HCT116 (cell line): ENCODE measurements at regions not wholly inside any gene's neighbourhood (a gene's known extent, or its start where the extent isn't known, plus 50 kb on each side); places are given as distances from the start of the nearest gene placed in this dataset.

ENCODE experiments used
- ATAC-seq: fragments of 200-7000 bp; cut with Tn5 transposase; 2 replicates; pipeline ENCODE4 v1.9.1; 2020; ENCODE audit warnings: mild to moderate bottlenecking, moderate library complexity
- BruUV-seq: library from RNA; stranded (reverse); fragments of 400-500 nt; replicated peaks from 2 replicates; lab custom pipeline; 2021; lab: Mats Ljungman, UMichigan
- CTCF ChIA-PET: fragments of 300-600 bp; sonication (Branson Sonifier 250); formaldehyde crosslinking; loops from one replicate; lab custom pipeline; 2021; ENCODE audit warnings: antibody characterized with exemption; lab: Charles Lee
- POLR2A ChIA-PET: fragments of 300-600, 350-600 bp; sonication (Branson Sonifier 250); formaldehyde crosslinking; loops from one replicate; lab custom pipeline; 2021; ENCODE audit warnings: antibody characterized with exemption; lab: Charles Lee
- RAD21 ChIA-PET, 2 experiments: fragments of 300-600 bp; sonication (Branson Sonifier 250); formaldehyde crosslinking; loops; one replicate each; lab custom pipeline; 2023; ENCODE audit warnings: low total read pairs in 2 of 2; ENCODE audit not compliant: uncharacterized antibody in 2 of 2, unreplicated experiment in 2 of 2, low non-redundant PET in 1 of 2; lab: Charles Lee
- DNase-seq: peaks from one replicate; pipeline ENCODE4 v3.0.0-alpha.2; 2010; ENCODE audit warnings: low read depth, low spot score
- H2AFZ ChIP-seq: fragments of 200-600 bp; shearing (Covaris generic), sonication (generic); 2 replicates; pipeline ENCODE4 v1.6.1; 2017; ENCODE audit warnings: low read depth, mixed run types, mixed read lengths, antibody characterized with exemption, low read length; ENCODE audit not compliant: poor library complexity, severe bottlenecking
- H3K27ac ChIP-seq: 2 replicates; pipeline ENCODE4 v1.5.1; 2012; ENCODE audit warnings: low read depth, low read length
- H3K27me3 ChIP-seq: fragments of 200-600 bp; sonication (generic); 2 replicates; pipeline ENCODE4 v1.6.1; 2016; ENCODE audit warnings: mixed run types, low read length, mixed read lengths; ENCODE audit not compliant: insufficient read depth
- H3K36me3 ChIP-seq, 2 experiments: fragments of 200-500 bp in 1 of 2; fragments of 200-600 bp in 1 of 2; sonication (Bioruptor generic) in 1 of 2; sonication (generic) in 1 of 2; 2 replicates each; pipeline versions ENCODE4 v1.5.1 to v1.6.1; 2014 to 2016; ENCODE audit warnings: low read length in 2 of 2, inconsistent platforms in 1 of 2, mixed read lengths in 1 of 2, mixed run types in 1 of 2; ENCODE audit not compliant: insufficient read depth in 2 of 2, control insufficient read depth in 1 of 2
- H3K4me1 ChIP-seq, 2 experiments: fragments of 200-600 bp in 1 of 2; sonication (generic) in 1 of 2; 2 replicates each; pipeline versions ENCODE4 v1.5.1 to v1.6.1; 2012 to 2017; ENCODE audit warnings: low read length in 2 of 2, inconsistent platforms in 1 of 2, mild to moderate bottlenecking in 1 of 2, mixed read lengths in 1 of 2, mixed run types in 1 of 2, moderate library complexity in 1 of 2; ENCODE audit not compliant: insufficient read depth in 2 of 2, control insufficient read depth in 1 of 2
- H3K4me2 ChIP-seq: fragments of 200-600 bp; sonication (generic); 2 replicates; pipeline ENCODE4 v1.6.1; 2017; ENCODE audit warnings: mixed run types, low read length, mixed read lengths
- H3K4me3 ChIP-seq, 2 experiments: fragments of 200-600 bp in 1 of 2; sonication (generic) in 1 of 2; replicated peaks in 1 of 2; 2 replicates each; pipeline ENCODE4 v1.5.1; 2011 to 2016; ENCODE audit warnings: low read length in 2 of 2, control low read depth in 1 of 2, low read depth in 1 of 2, mild to moderate bottlenecking in 1 of 2, mixed read lengths in 1 of 2, mixed run types in 1 of 2
- H3K79me2 ChIP-seq: fragments of 200-600 bp; sonication (generic); 2 replicates; pipeline ENCODE4 v1.6.1; 2017; ENCODE audit warnings: mild to moderate bottlenecking, mixed run types, low read length, moderate library complexity, mixed read lengths; ENCODE audit not compliant: insufficient read depth
- H3K9ac ChIP-seq: fragments of 200-600 bp; sonication (generic); 2 replicates; pipeline ENCODE4 v1.6.1; 2016; ENCODE audit warnings: low read length, mixed read lengths
- H3K9me2 ChIP-seq: fragments of 200-600 bp; sonication (generic), shearing (Covaris generic); 2 replicates; pipeline ENCODE4 v1.6.1; 2017; ENCODE audit warnings: mixed run types, mild to moderate bottlenecking, moderate library complexity; ENCODE audit not compliant: insufficient read depth
- H3K9me3 ChIP-seq, 2 experiments: fragments of 200-500 bp in 1 of 2; fragments of 200-600 bp in 1 of 2; sonication (Bioruptor generic) in 1 of 2; sonication (generic) in 1 of 2; 2 replicates each; pipeline ENCODE4 v1.6.1; 2014 to 2017; ENCODE audit warnings: low read length in 2 of 2, mixed read lengths in 2 of 2, inconsistent platforms in 1 of 2, low read depth in 1 of 2, mild to moderate bottlenecking in 1 of 2, mixed run types in 1 of 2, moderate library complexity in 1 of 2; ENCODE audit not compliant: control insufficient read depth in 1 of 2, insufficient read depth in 1 of 2
- H4K20me1 ChIP-seq: fragments of 200-600 bp; sonication (generic), shearing (Covaris generic); 2 replicates; pipeline ENCODE4 v1.6.1; 2017; ENCODE audit warnings: mixed run types, mild to moderate bottlenecking, moderate library complexity; ENCODE audit not compliant: insufficient read depth
- ATF3 ChIP-seq: IDR thresholded peaks from 2 replicates; pipeline ENCODE4 v1.6.1; 2012
- EGR1 ChIP-seq: IDR thresholded peaks from 2 replicates; pipeline ENCODE4 v1.6.1; 2012; ENCODE audit warnings: low read depth
- ELF1 ChIP-seq: IDR thresholded peaks from 2 replicates; pipeline ENCODE4 v1.6.1; 2012; ENCODE audit warnings: low read depth, borderline replicate concordance
- EZH2 ChIP-seq: fragments of 200-600 bp; sonication (generic); IDR thresholded peaks from 2 replicates; pipeline ENCODE4 v1.6.1; 2017; ENCODE audit warnings: antibody characterized with exemption, mixed run types
- EZH2phosphoT487 ChIP-seq: fragments of 200-600 bp; IDR thresholded peaks from 2 replicates; pipeline ENCODE4 v1.6.1; 2018; ENCODE audit warnings: antibody characterized with exemption, borderline replicate concordance
- FOSL1 ChIP-seq: IDR thresholded peaks from 2 replicates; pipeline ENCODE4 v1.6.1; 2012; ENCODE audit warnings: low read depth
- JUND ChIP-seq: IDR thresholded peaks from 2 replicates; pipeline ENCODE4 v1.6.1; 2012
- MAX ChIP-seq: IDR thresholded peaks from 2 replicates; pipeline ENCODE4 v1.6.1; 2012
- POLR2A ChIP-seq: IDR thresholded peaks from 2 replicates; pipeline ENCODE4 v1.7.0; 2011; ENCODE audit warnings: borderline replicate concordance; ENCODE audit not compliant: insufficient read depth, insufficient read length; ENCODE audit errors: extremely low read depth
- REST ChIP-seq: IDR thresholded peaks from 2 replicates; pipeline ENCODE4 v1.6.1; 2012; ENCODE audit warnings: low read depth
- SRF ChIP-seq: IDR thresholded peaks from 2 replicates; pipeline ENCODE4 v1.6.1; 2012; ENCODE audit warnings: low read depth
- TCF7L2 ChIP-seq: IDR thresholded peaks from 2 replicates; pipeline ENCODE4 v1.7.0; 2011; ENCODE audit warnings: borderline replicate concordance, inconsistent platforms; ENCODE audit not compliant: insufficient read depth, insufficient read length; ENCODE audit errors: extremely low read depth
- YY1 ChIP-seq: IDR thresholded peaks from 2 replicates; pipeline ENCODE4 v1.6.1; 2011; ENCODE audit warnings: low read length, low read depth, moderate library complexity, mild to moderate bottlenecking; ENCODE audit not compliant: insufficient replicate concordance; ENCODE audit errors: extremely low read depth
- ZBTB33 ChIP-seq: IDR thresholded peaks from 2 replicates; pipeline ENCODE4 v1.6.1; 2011; ENCODE audit warnings: mild to moderate bottlenecking, low read length, moderate library complexity; ENCODE audit not compliant: insufficient replicate concordance; ENCODE audit errors: extremely low read depth
- ZNF274 ChIP-seq: fragments of 200-500 bp; sonication (Bioruptor generic); IDR thresholded peaks from 2 replicates; pipeline ENCODE4 v1.6.1; 2014; ENCODE audit warnings: mild to moderate bottlenecking, low read depth, low read length, inconsistent platforms
- intact Hi-C: fragments of 100-400 bp; cut with micrococcal nuclease; formaldehyde crosslinking; loops from 2 replicates; pipeline ENCODE4 v1.10.0; 2022

GRCh38 chr14:87811246-87811645 lies 181.7 kb downstream of the GALC start (continued):
- TF ChIP-seq REST (no peak), POLR2A (no peak), EZH2phosphoT487 (no peak), EGR1 (no peak), ELF1 (no peak)

GRCh38 chr14:87810711-87811110 lies 182.3 kb downstream of the GALC start:
- Histone ChIP-seq H3K27ac (no peak overlapping the region), H3K79me2 (no peaks in the 10 kb centered on the region), H3K9me2 (no peaks in the 10 kb centered on the region), H3K4me1 (no peaks in the 10 kb centered on the region), H3K36me3 (no peaks in the 10 kb centered on the region), H4K20me1 (no peaks in the 10 kb centered on the region), H3K4me2 (no peak overlapping the region), H3K4me3 (no peak overlapping the region), H3K9ac (no peak overlapping the region), H3K27me3 (no peaks in the 10 kb centered on the region), H3K9me3 (peaks cover 4 to 13% of the 10 kb centered on the region in 2 experiments; a peak in 3 of 4 replicates), H2AFZ (no peak overlapping the region)
- ChIA-PET RAD21 (no interaction called here), POLR2A (no interaction called here), CTCF (no interaction called here)
- intact Hi-C loops, result no loop called here
- no TSS peak for BruUV-seq
- ATAC-seq, result no peak
- DNase-seq, result no peak
- TF ChIP-seq REST, result no peak
- TF ChIP-seq EGR1, result no peak
- TF ChIP-seq FOSL1, result no peak
- TF ChIP-seq ELF1, result no peak
- TF ChIP-seq YY1, result no peak
- no peak for TF ChIP-seq SRF
- TF ChIP-seq TCF7L2, result no peak
- TF ChIP-seq POLR2A, result no peak
- TF ChIP-seq JUND, result no peak
- TF ChIP-seq MAX, result no peak
- no peak for TF ChIP-seq ZBTB33
- no peak for TF ChIP-seq ATF3
- no peak for TF ChIP-seq EZH2
- no peak for TF ChIP-seq ZNF274
